ENCODE measurements at regions not wholly inside any gene's neighbourhood (a gene's known extent, or its start where the extent isn't known, plus 50 kb on each side); places are given as distances from the start of the nearest gene placed in this dataset.
"Not testable (repeated sequence)": the region's sequence is repeated elsewhere in the genome, so short reads cannot be mapped to it uniquely, and the experiment has no call there.

DNA sequence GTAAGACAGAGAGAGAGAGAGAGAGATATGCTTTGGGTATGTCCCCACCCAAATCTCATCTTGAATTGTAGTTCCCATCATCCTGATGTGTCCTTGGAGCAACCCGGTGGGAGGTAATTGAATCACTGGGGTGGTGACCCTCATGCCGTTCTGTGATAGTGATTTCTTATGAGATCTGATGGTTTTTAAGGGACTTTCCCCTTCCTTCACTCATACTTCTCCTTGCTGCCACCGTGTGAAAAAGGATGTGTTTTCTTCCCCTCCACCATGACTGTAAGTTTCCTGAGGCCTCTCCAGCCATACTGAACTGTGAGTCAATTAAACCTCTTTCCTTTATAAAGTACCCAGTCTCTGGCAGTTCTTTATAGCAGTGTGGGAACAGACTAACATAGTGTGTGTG, 60.3 kb downstream of the EOMES start:
- no peak for DNase-seq

DNA sequence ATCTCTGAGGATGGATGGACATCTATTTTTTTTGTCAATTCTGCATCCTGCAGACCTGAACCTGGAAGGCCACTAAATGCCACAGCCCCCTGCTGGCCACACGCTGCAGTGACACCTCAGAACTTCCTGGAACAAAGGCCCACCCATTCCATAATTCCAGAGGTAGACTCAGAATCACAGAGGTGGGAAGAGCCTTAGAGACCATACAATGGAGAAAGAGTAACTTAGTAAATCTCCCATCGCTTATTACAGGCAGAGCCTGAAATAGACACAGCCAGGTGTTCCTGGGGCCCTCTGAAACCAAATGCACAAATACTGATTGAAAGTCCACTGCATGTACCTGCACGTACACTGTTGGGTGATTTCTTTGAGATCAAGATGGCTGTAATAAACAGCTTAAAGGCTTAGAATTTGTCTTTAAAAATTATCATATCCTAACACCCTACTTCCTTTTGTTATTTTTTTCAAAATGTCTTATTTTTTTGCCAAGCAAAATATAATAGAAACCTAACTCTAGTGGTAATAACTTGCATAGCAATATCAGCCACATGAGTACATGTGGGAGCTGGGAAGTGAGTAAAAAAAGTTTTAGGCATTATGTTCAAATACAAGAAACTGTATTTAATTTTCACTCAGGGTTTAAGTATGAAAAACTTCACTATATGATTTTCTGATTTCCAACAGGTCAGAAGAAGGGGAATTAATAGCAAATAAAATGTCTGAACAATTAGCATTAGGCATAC, 62.7 kb downstream of the EOMES start:
- DNase-seq: peak; percentile 3

- DNase-seq: no peak
Measured at GRCh38 chr3:27658741-27659140, 63.4 kb downstream of the EOMES start.

DNA sequence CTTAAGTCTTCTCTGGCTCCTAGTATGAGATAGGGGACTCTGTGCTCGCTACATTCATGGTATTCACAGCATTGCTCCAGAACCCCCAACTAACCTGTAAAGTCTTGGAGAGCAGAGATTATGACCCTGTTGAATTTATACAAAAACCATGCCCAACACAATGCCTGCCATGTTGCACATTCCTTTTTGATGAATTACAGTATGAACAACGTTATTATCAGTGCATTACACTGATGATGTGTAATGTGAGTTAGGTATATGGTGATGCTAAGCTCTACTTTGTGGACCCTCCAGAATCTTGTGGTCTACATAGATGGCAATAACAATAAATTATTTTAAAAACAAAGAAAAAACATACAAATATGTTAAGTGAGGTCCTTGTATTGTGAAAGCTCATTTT, 64.3 kb downstream of the EOMES start:
- DNase-seq: no peak

- DNase-seq: no peak
Measured at GRCh38 chr3:27657404-27657803, 64.7 kb downstream of the EOMES start.

DNA sequence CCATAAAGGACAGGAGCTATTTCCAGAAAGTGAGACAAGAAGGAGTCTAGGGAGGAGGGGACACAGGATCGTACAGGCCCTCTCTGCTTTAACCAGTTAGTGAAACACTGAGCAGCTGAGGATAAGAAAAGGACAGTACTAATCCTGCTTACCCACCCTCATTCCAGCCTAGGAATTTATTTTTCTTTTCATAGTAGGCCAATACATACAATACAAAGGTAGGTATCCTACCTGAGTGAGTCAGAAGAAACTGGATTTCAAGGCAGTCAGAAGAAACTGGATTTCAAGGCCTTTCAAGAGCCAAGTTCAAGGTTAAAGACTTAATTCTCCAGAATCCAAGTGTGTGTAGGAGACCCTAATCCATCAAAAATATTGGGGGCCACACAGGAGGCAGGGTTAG, 65.3 kb downstream of the EOMES start:
- DNase-seq: no peak

DNA sequence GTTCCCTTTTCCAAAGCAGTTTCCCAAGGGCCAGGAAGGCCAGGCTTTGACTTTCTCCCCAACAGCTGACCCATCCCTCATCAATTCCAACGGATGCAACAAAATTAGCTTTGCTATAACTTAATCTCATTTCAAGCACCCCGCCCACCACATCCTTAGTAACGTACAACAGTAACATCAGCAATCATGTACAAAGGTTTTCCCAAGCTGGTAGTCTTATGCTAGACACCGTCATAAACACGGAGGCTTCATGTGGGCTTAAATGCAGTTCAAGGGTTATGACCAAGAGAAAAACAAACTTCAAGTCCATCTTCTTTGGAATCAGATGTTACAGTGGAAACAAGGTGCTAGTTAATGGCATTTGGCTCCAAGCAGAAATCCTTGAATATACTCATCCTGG, 66.6 kb downstream of the EOMES start:
- DNase-seq: no peak

GRCh38 chr3:27653803-27654558, 68.1 kb downstream of the EOMES start:
- DNase-seq: no peak

GRCh38 chr3:27649277-27649676, 72.8 kb downstream of the EOMES start:
- DNase-seq: no peak

DNA sequence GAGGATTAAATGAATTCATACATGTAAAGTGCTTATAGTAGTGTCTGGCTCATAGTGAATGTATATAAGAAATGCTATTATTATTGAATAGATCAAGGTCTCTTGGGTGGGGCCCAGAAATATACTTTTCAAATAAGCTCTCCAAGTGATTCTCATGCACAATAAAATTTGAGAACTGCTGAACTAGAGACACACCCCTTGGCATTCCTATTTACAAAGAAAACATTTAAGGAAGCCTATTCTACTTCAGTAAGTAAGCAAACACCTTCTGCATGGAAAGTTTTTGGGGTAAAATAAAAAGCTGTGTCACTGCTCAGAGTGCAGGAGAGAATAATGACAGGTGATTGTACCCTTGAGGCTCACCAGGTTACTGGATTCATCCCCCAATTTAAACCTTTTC, 75.2 kb downstream of the EOMES start:
- no peak for DNase-seq

- no peak for DNase-seq
Measured at GRCh38 chr3:27644941-27645340, 77.2 kb downstream of the EOMES start.

DNA sequence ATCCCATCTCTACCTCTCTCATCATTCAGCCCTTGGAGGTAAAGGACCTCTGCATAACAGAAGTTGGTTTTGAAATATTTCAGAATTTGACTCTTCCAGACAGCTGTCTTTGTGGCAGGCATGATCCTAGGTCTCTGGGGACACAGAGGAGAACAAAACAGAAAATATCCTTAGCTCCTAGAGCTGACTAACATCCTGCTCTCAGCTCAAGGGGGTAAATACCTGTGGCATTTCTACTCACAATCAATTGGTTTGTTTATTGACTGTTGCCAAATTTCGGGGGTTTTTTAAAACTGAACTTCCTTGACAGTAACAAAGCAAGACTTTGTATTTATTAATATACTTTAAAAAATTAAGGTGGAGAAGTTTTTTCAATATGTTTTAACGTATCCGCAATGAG, 78.8 kb downstream of the EOMES start:
- DNase-seq: no peak

GRCh38 chr3:27642796-27643195, 79.3 kb downstream of the EOMES start:
- no peak for DNase-seq

- DNase-seq: no peak
Measured at GRCh38 chr3:27641888-27642601, 80.1 kb downstream of the EOMES start.

GRCh38 chr3:27641271-27641800, 80.8 kb downstream of the EOMES start:
- DNase-seq: no peak

DNA sequence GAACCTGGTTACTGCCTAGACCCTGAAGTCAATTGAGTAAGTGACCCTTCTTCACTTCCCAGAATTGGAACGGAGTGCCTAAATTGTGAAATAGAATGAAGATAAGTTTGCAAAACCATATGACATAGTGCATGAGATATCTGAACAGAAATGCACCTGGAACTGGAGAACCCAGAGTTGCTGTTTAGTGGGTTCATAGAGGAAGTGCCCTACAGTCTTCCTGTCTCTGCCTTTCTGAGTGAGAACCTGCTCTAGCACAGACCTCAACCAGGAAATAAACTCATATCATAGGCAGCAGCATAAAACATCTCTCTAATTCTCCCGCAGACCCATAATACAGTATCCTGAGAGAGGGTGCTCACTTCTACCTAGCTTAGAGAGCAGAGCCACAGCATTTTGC, 82.9 kb downstream of the EOMES start:
- DNase-seq: no peak

GRCh38 chr3:27638594-27638993, 83.5 kb downstream of the EOMES start:
- no peak for DNase-seq

- no peak for DNase-seq
Measured at GRCh38 chr3:27637346-27637995, 84.7 kb downstream of the EOMES start.

- not testable (repeated sequence) for DNase-seq
Measured at GRCh38 chr3:27635006-27635405, 87.1 kb downstream of the EOMES start.

DNA sequence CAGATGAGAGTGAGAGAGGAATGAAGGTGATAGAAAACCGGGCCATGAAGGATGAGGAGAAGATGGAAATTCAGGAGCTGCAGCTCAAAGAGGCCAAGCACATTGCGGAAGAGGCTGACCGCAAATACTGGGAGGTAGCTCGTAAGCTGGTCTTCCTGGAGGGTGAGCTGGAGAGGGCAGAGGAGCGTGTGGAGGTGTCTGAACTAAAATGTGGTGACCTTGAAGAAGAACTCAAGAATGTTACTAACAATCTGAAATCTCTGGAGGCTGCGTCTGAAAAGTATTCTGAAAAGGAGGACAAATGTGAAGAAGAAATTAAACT, 88.9 kb downstream of the EOMES start:
- no peak for DNase-seq

GRCh38 chr3:27632431-27633223, 89.5 kb downstream of the EOMES start:
- peak; percentile 36 for DNase-seq

DNA sequence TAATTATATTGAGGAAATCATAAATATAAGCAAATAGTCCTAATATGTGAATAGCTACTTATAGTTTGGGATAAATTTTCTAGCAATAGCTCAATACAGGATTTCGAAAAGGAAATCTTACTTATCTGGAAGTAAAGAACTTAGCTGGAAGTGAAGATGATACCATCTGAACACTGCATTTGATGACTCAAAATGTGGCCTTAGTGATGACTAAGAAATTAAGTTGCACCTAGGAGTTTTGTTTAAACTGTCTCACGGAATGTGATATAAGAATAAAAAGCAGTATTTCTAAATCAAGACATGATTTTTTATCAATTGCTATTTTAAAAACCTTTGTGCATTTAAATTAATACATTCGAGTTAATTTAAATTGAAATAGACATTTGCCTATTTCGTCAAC, 91.2 kb downstream of the EOMES start:
- DNase-seq: no peak

Data from NCI-H345 (cell line).